GM12878 (cell line): ENCODE measurements at regions not wholly inside any gene's neighbourhood (a gene's known extent, or its start where the extent isn't known, plus 50 kb on each side); places are given as distances from the start of the nearest gene placed in this dataset.

Source experiments
- ATAC-seq: fragments of 200-7000 bp; cut with Tn5 transposase; 3 replicates; pipeline ENCODE4 v1.9.1; 2020; ENCODE audit warnings: mild to moderate bottlenecking, moderate library complexity
- BruUV-seq: library from RNA; stranded (reverse); fragments of 400-500 nt; replicated peaks from 2 replicates; lab custom pipeline; 2021; lab: Mats Ljungman, UMichigan
- CTCF ChIA-PET: fragments of 300-600 bp; sonication (Branson Sonifier 250); formaldehyde crosslinking; extraction: SDS; loops from one replicate; lab custom pipeline; 2021; ENCODE audit warnings: inconsistent platforms; lab: Yijun Ruan, JAX
- POLR2A ChIA-PET: fragments of 350-600 bp; formaldehyde crosslinking; extraction: SDS; loops from one replicate; lab custom pipeline; 2021; ENCODE audit warnings: inconsistent platforms; lab: Charles Lee
- RAD21 ChIA-PET: fragments of 300-600 bp; sonication (Branson Sonifier 250); formaldehyde crosslinking; loops from one replicate; lab custom pipeline; 2023; ENCODE audit warnings: antibody characterized with exemption; ENCODE audit not compliant: unreplicated experiment; lab: Charles Lee
- SMC1A ChIA-PET: fragments of 300-600 bp; sonication (Branson Sonifier 250); formaldehyde crosslinking; loops from one replicate; lab custom pipeline; 2023; ENCODE audit not compliant: unreplicated experiment, uncharacterized antibody; lab: Charles Lee
- DNase-seq: peaks from one replicate; pipeline ENCODE4 v3.0.0-alpha.2; 2011; ENCODE audit warnings: low read depth, low spot score
- FAIRE-seq: peaks from 3 replicates; lab custom pipeline; 2011; peaks lifted over from hg19 to GRCh38; lab: Jason Lieb, UNC
- H2AFZ ChIP-seq: 2 replicates; pipeline ENCODE4 v1.6.0; 2011; ENCODE audit warnings: low read depth, low read length, control low read depth; ENCODE audit not compliant: control insufficient read depth
- H3K27ac ChIP-seq: 2 replicates; pipeline ENCODE4 v1.5.1; 2011; ENCODE audit warnings: control low read depth; ENCODE audit not compliant: control insufficient read depth, insufficient read depth
- H3K27me3 ChIP-seq, 2 experiments: replicated peaks in 1 of 2; 2 replicates each; pipeline versions ENCODE4 v1.6.0 to v1.6.1; 2011; ENCODE audit warnings: low read length in 1 of 2; ENCODE audit not compliant: control insufficient read depth in 2 of 2, insufficient read depth in 2 of 2
- H3K36me3 ChIP-seq, 2 experiments: 2 replicates each; pipeline ENCODE4 v1.5.1; 2011; ENCODE audit warnings: low read length in 1 of 2; ENCODE audit not compliant: control insufficient read depth in 2 of 2, insufficient read depth in 2 of 2
- H3K4me1 ChIP-seq: 2 replicates; pipeline ENCODE4 v1.6.1; 2011; ENCODE audit warnings: mild to moderate bottlenecking, low read length, moderate library complexity, mixed read lengths; ENCODE audit not compliant: control insufficient read depth, insufficient read depth
- H3K4me2 ChIP-seq: 2 replicates; pipeline ENCODE4 v1.6.0; 2011; ENCODE audit warnings: control low read depth; ENCODE audit not compliant: control insufficient read depth, insufficient read depth
- H3K4me3 ChIP-seq: fragments of 200-600 bp; sonication (generic); 2 replicates; pipeline ENCODE4 v1.5.1; 2016
- H3K79me2 ChIP-seq: 2 replicates; pipeline ENCODE4 v1.6.0; 2011; ENCODE audit warnings: low read length; ENCODE audit not compliant: control insufficient read depth, insufficient read depth
- H3K9ac ChIP-seq: 2 replicates; pipeline ENCODE4 v1.8.0; 2011; ENCODE audit warnings: low read length, control low read depth, mixed read lengths; ENCODE audit not compliant: control insufficient read depth, insufficient read depth
- H3K9me3 ChIP-seq: replicated peaks from 3 replicates; pipeline ENCODE4 v1.5.1; 2011; ENCODE audit warnings: mild to moderate bottlenecking, low read length; ENCODE audit not compliant: control insufficient read depth, insufficient read depth
- H4K20me1 ChIP-seq: 2 replicates; pipeline ENCODE4 v1.6.0; 2011; ENCODE audit not compliant: control insufficient read depth, insufficient read depth
- BACH1 ChIP-seq: fragments of 450-650 bp; IDR thresholded peaks from 2 replicates; pipeline ENCODE4 v1.6.1; 2017; ENCODE audit warnings: mild to moderate bottlenecking, borderline replicate concordance
- CREM ChIP-seq: IDR thresholded peaks from 2 replicates; pipeline ENCODE4 v1.6.1; 2014; ENCODE audit warnings: antibody characterized with exemption, low read depth
- EED ChIP-seq: sonication (generic); IDR thresholded peaks from 2 replicates; pipeline ENCODE4 v1.6.1; 2016; ENCODE audit warnings: antibody characterized with exemption, low read depth
- IRF4 ChIP-seq: IDR thresholded peaks from 2 replicates; pipeline ENCODE4 v1.6.1; 2011; ENCODE audit warnings: low read depth, low read length
- IRF5 ChIP-seq: fragments of 450-650 bp; IDR thresholded peaks from 2 replicates; pipeline ENCODE4 v1.6.1; 2017; ENCODE audit warnings: borderline replicate concordance
- JUNB ChIP-seq: IDR thresholded peaks from 2 replicates; pipeline ENCODE4 v1.6.1; 2016; ENCODE audit warnings: antibody characterized with exemption, mild to moderate bottlenecking
- KAT2A ChIP-seq: conservative IDR thresholded peaks from 2 replicates; pipeline ENCODE4 v1.6.1; 2011; ENCODE audit warnings: low read depth, low read length; ENCODE audit not compliant: control insufficient read depth
- MEF2A ChIP-seq: IDR thresholded peaks from 2 replicates; pipeline ENCODE4 v1.6.1; 2011; ENCODE audit warnings: low read depth, mild to moderate bottlenecking, low read length, moderate library complexity; ENCODE audit not compliant: insufficient read depth
- MTA3 ChIP-seq: IDR thresholded peaks from 2 replicates; pipeline ENCODE4 v1.6.1; 2012; ENCODE audit warnings: low read length, inconsistent platforms, borderline replicate concordance
- NR2F1 ChIP-seq: fragments of 450-650 bp; conservative IDR thresholded peaks from 2 replicates; pipeline ENCODE4 v1.6.1; 2017; ENCODE audit warnings: mild to moderate bottlenecking
- YBX1 ChIP-seq: fragments of 450-650 bp; IDR thresholded peaks from 2 replicates; pipeline ENCODE4 v1.6.1; 2016; ENCODE audit warnings: antibody characterized with exemption
- ZNF207 ChIP-seq: fragments of 450-650 bp; IDR thresholded peaks from 2 replicates; pipeline ENCODE4 v1.6.1; 2014; ENCODE audit warnings: antibody characterized with exemption, mild to moderate bottlenecking, borderline replicate concordance
- ZSCAN29 ChIP-seq: fragments of 450-650 bp; IDR thresholded peaks from 2 replicates; pipeline ENCODE4 v1.6.1; 2017; ENCODE audit warnings: mild to moderate bottlenecking, moderate library complexity
- WGBS: methylation state at CpG from one replicate; pipeline ENCODE4 v1.1.6; 2016; ENCODE audit warnings: low lambda C conversion rate; ENCODE audit not compliant: insufficient replicate concordance, insufficient coverage; ENCODE audit errors: missing lambda C conversion rate; 5-methylcytosine and 5-hydroxymethylcytosine counted together
- in situ Hi-C: fragments of 300-500 bp; cut with MboI; formaldehyde crosslinking; loops from 9 replicates; pipeline ENCODE4 v1.14.3; 2018; ENCODE audit warnings: mixed read lengths
- intact Hi-C: fragments of 100-400 bp; cut with micrococcal nuclease; formaldehyde crosslinking; loops from one replicate; pipeline ENCODE4 v1.14.2; 2022; ENCODE audit not compliant: unreplicated experiment
- TF ChIP-seq, protein P1 (sequence below), 3 experiments: IDR thresholded peaks in 2 of 3; conservative IDR thresholded peaks in 1 of 3; 2 replicates each; pipeline ENCODE4 v1.5.1; 2011; ENCODE audit warnings: low read depth in 3 of 3, low read length in 3 of 3, mild to moderate bottlenecking in 3 of 3, control low read depth in 2 of 3, moderate library complexity in 2 of 3, inconsistent platforms in 1 of 3, mixed read lengths in 1 of 3; ENCODE audit not compliant: control insufficient read depth in 2 of 3, insufficient read depth in 1 of 3; ENCODE audit errors: extremely low read depth in 1 of 3

- no peak for TF ChIP-seq IRF5
- no peak for TF ChIP-seq YBX1
- TF ChIP-seq MEF2A: 0 out of 2 replicates have a peak, but pooled peaks have one; percentile 66
- peak; percentile 94 for TF ChIP-seq IRF4
- peak; percentile 61; the same call in 1 of the 2 replicates for TF ChIP-seq BACH1
Observed at GRCh38 chr10:5581670-5582566, 57.2 kb downstream of the CALML3 start (continued).

GRCh38 chr10:5582736-5583135 lies 58.0 kb downstream of the CALML3 start:
- Histone ChIP-seq H3K4me3 (peak overlapping the region; percentile 13; the same call in 1 of the 2 replicates), H3K4me2 (peak overlapping the region; percentile 93), H3K27ac (peak overlapping the region; percentile 59), H3K4me1 (peaks cover 59% of the 10 kb centered on the region), H3K36me3 (no peaks in the 10 kb centered on the region), H3K79me2 (no peaks in the 10 kb centered on the region), H2AFZ (no peak overlapping the region), H3K27me3 (peaks cover 0 to 1% of the 10 kb centered on the region in 2 experiments; a peak in 2 of 4 replicates), H4K20me1 (no peaks in the 10 kb centered on the region), H3K9me3 (peaks cover 11% of the 10 kb centered on the region), H3K9ac (no peak overlapping the region)
- TF ChIP-seq NR2F1 (no peak), EED (peak; percentile 30; the same call in 1 of the 2 replicates), JUNB (0 out of 2 replicates have a peak, but pooled peaks have one; percentile 16), ZNF207 (no peak), MTA3 (no peak), KAT2A (no peak), ZSCAN29 (no peak), CREM (no peak)
- TF ChIP-seq, protein P1, sequence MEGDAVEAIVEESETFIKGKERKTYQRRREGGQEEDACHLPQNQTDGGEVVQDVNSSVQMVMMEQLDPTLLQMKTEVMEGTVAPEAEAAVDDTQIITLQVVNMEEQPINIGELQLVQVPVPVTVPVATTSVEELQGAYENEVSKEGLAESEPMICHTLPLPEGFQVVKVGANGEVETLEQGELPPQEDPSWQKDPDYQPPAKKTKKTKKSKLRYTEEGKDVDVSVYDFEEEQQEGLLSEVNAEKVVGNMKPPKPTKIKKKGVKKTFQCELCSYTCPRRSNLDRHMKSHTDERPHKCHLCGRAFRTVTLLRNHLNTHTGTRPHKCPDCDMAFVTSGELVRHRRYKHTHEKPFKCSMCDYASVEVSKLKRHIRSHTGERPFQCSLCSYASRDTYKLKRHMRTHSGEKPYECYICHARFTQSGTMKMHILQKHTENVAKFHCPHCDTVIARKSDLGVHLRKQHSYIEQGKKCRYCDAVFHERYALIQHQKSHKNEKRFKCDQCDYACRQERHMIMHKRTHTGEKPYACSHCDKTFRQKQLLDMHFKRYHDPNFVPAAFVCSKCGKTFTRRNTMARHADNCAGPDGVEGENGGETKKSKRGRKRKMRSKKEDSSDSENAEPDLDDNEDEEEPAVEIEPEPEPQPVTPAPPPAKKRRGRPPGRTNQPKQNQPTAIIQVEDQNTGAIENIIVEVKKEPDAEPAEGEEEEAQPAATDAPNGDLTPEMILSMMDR (IDR thresholded peaks at IDR 0.05 in 2 of 3, conservative IDR thresholded peaks at IDR 0.05 in 1 of 3; ENCODE audit: control insufficient read depth in 2 of 3, extremely low read depth in 1 of 3, insufficient read depth in 1 of 3, low read depth in 3 of 3, low read length in 3 of 3): peak in 1 of 3 experiments; percentile 37; a peak in 1 of 6 replicates
- intact Hi-C loops (loop anchor here (5.0 kb wide), 1 partner anchor 470 kb away; no protein-coding TSS in a partner anchor), in situ Hi-C loops (loop anchor here (5.0 kb wide), 1 partner anchor 140 kb away; no protein-coding TSS in a partner anchor)
- ChIA-PET RAD21 (interaction anchor here (1.3 to 2.3 kb wide), 4 partner anchors 41 to 141 kb away, joined by 3 to 11 read pairs (median 6); no protein-coding TSS in a partner anchor), SMC1A (interaction anchor here (1.0 to 2.6 kb wide), 5 partner anchors 33 to 141 kb away, joined by 3 to 12 read pairs (median 4); no protein-coding TSS in a partner anchor), POLR2A (interaction anchor here (0.6 kb wide), 2 partner anchors 104 to 154 kb away, joined by 3 read pairs; no protein-coding TSS in a partner anchor), CTCF (interaction anchor here (3.0 to 4.7 kb wide), 3 partner anchors 40 to 148 kb away, joined by 10 to 29 read pairs (median 26); no protein-coding TSS in a partner anchor)
- peak; percentile 66 for ATAC-seq
- no peak for DNase-seq
- no TSS peak for BruUV-seq
- peak; percentile 47 for FAIRE-seq
- 7% methylated on average over 12 of the region's 12 CpGs for WGBS
